Colonic mucosa (tissue), 4 donors: ENCODE measurements at regions not wholly inside any gene's neighbourhood (a gene's known extent, or its start where the extent isn't known, plus 50 kb on each side); places are given as distances from the start of the nearest gene placed in this dataset.

ENCODE experiments used
- DNase-seq: peaks from one replicate; pipeline ENCODE4 v3.0.0-alpha.2; 2020
- H3K27ac ChIP-seq: fragments of 200-600 bp; one replicate; pipeline ENCODE4 v1.8.0; 2021
- H3K27me3 ChIP-seq: fragments of 200-600 bp; one replicate; pipeline ENCODE4 v1.8.0; 2021
- H3K36me3 ChIP-seq: fragments of 200-600 bp; one replicate; pipeline ENCODE4 v1.8.0; 2021
- H3K4me1 ChIP-seq: fragments of 200-600 bp; one replicate; pipeline ENCODE4 v1.8.0; 2021; ENCODE audit warnings: mild to moderate bottlenecking
- H3K4me3 ChIP-seq: fragments of 200-600 bp; one replicate; pipeline ENCODE4 v1.8.0; 2021
- H3K9ac ChIP-seq, 2 donors: one replicate each; pipeline ENCODE4 v1.7.0; 2013; ENCODE audit warnings: control low read depth in 2 of 2, low read depth in 2 of 2, low read length in 2 of 2
- H3K9me3 ChIP-seq: fragments of 200-600 bp; one replicate; pipeline ENCODE4 v1.8.0; 2021
- CTCF ChIP-seq: fragments of 200-600 bp; IDR thresholded peaks from one replicate; pipeline ENCODE4 v1.8.0; 2022; ENCODE audit warnings: antibody characterized with exemption, mild to moderate bottlenecking
- intact Hi-C: fragments of 100-400 bp; cut with DNase I; formaldehyde crosslinking; loops from one replicate; pipeline ENCODE4 v1.14.1; 2022
- donor health status: healthy.
- donor health status: DM: no; HTN: no; CAD: no.
- donor health status: DM: no; HTN: no; CAD: no.

GRCh38 chr5:144015961-144016360 is 154.5 kb downstream of the YIPF5 start:
- H3K9ac ChIP-seq: no peak overlapping the region

GRCh38 chr5:144017119-144017518 is 153.3 kb downstream of the YIPF5 start:
- Histone ChIP-seq H3K9ac (no peak overlapping the region), H3K27ac (no peak overlapping the region), H3K4me3 (no peak overlapping the region), H3K36me3 (no peaks in the 10 kb centered on the region), H3K4me1 (no peaks in the 10 kb centered on the region), H3K27me3 (no peaks in the 10 kb centered on the region), H3K9me3 (no peaks in the 10 kb centered on the region)
- intact Hi-C loops: no loop called here
- DNase-seq: no peak
- TF ChIP-seq CTCF: no peak

More at GRCh38 chr5:144015961-144016360, 154.5 kb downstream of the YIPF5 start:
- Histone ChIP-seq H3K4me1 (no peaks in the 10 kb centered on the region), H3K27me3 (no peaks in the 10 kb centered on the region), H3K36me3 (no peaks in the 10 kb centered on the region), H3K4me3 (no peak overlapping the region), H3K27ac (no peak overlapping the region), H3K9me3 (no peaks in the 10 kb centered on the region)
- no peak for TF ChIP-seq CTCF
- DNase-seq: no peak
- intact Hi-C loops: no loop called here

- Histone ChIP-seq H3K4me3 (no peak overlapping the region), H3K9ac (no peak overlapping the region), H3K9me3 (no peaks in the 10 kb centered on the region), H3K27me3 (no peaks in the 10 kb centered on the region), H3K27ac (no peak overlapping the region), H3K36me3 (no peaks in the 10 kb centered on the region), H3K4me1 (no peaks in the 10 kb centered on the region)
- intact Hi-C loops: no loop called here
- no peak for TF ChIP-seq CTCF
- DNase-seq: no peak
These were observed 152.8 kb downstream of the YIPF5 start for GRCh38 chr5:144017631-144018030.

GRCh38 chr5:144024090-144024489 is 146.4 kb downstream of the YIPF5 start:
- no peak for DNase-seq
- TF ChIP-seq CTCF: no peak
- Histone ChIP-seq H3K4me1 (no peaks in the 10 kb centered on the region), H3K9ac (no peak overlapping the region), H3K36me3 (no peaks in the 10 kb centered on the region), H3K9me3 (no peaks in the 10 kb centered on the region), H3K27me3 (no peaks in the 10 kb centered on the region), H3K27ac (no peak overlapping the region), H3K4me3 (no peak overlapping the region)
- intact Hi-C loops: no loop called here

- TF ChIP-seq CTCF: no peak
These were observed 145.9 kb downstream of the YIPF5 start for GRCh38 chr5:144024545-144024944.

GRCh38 chr5:144026286-144026685 is 144.2 kb downstream of the YIPF5 start:
- DNase-seq: no peak
- Histone ChIP-seq H3K9ac (no peak overlapping the region), H3K27ac (no peak overlapping the region), H3K27me3 (no peaks in the 10 kb centered on the region), H3K36me3 (no peaks in the 10 kb centered on the region), H3K4me1 (no peaks in the 10 kb centered on the region), H3K4me3 (no peak overlapping the region), H3K9me3 (no peaks in the 10 kb centered on the region)
- TF ChIP-seq CTCF: no peak
- intact Hi-C loops: no loop called here

More at GRCh38 chr5:144024545-144024944, 145.9 kb downstream of the YIPF5 start:
- Histone ChIP-seq H3K9me3 (no peaks in the 10 kb centered on the region), H3K27ac (no peak overlapping the region), H3K27me3 (no peaks in the 10 kb centered on the region), H3K9ac (no peak overlapping the region), H3K36me3 (no peaks in the 10 kb centered on the region), H3K4me3 (no peak overlapping the region), H3K4me1 (no peaks in the 10 kb centered on the region)
- intact Hi-C loops: no loop called here
- no peak for DNase-seq
